ENCODE measurements at regions not wholly inside any gene's neighbourhood (a gene's known extent, or its start where the extent isn't known, plus 50 kb on each side); places are given as distances from the start of the nearest gene placed in this dataset.

DNA sequence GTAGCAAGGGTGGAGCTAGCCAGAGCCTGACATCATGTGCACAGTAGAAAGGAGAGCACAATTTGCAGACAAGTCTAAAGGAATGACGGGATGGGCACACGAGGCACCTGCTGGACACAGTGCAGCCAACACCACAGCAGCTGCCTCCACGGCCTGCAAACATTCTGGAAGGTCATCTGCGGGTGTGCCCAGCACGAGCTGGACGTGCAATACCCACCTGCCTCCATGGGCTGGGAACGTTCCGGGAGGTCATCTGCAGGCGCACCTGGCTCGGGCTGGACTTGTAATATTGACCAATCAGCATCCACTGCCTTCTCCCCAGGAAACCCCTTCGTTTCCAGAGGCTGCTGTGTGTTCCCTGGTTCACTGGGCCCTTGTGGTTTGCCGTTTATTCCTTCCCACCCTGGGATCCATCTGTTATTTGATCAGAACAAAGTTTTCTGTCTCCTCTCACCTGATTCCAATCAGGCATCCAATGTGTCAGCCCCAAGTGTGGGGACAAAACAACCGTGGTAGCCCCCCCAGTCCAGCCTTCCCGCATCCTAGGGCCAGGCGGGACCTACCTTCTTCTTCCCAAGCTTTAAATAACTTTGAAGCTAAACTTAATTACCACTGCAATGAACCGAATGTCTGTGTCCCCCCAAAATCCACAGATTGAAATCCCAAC is 243.4 kb upstream of the PPP2R2D start:
- no peaks in the 10 kb centered on the region for H3K9me3 ChIP-seq
- TF ChIP-seq, protein P1, sequence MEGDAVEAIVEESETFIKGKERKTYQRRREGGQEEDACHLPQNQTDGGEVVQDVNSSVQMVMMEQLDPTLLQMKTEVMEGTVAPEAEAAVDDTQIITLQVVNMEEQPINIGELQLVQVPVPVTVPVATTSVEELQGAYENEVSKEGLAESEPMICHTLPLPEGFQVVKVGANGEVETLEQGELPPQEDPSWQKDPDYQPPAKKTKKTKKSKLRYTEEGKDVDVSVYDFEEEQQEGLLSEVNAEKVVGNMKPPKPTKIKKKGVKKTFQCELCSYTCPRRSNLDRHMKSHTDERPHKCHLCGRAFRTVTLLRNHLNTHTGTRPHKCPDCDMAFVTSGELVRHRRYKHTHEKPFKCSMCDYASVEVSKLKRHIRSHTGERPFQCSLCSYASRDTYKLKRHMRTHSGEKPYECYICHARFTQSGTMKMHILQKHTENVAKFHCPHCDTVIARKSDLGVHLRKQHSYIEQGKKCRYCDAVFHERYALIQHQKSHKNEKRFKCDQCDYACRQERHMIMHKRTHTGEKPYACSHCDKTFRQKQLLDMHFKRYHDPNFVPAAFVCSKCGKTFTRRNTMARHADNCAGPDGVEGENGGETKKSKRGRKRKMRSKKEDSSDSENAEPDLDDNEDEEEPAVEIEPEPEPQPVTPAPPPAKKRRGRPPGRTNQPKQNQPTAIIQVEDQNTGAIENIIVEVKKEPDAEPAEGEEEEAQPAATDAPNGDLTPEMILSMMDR (IDR thresholded peaks at IDR 0.05; ENCODE audit: insufficient read depth in 1 of 2, low read depth in 1 of 2, low read length in 1 of 2, severe bottlenecking in 1 of 2, unreplicated experiment in 1 of 2), result no peak
- Mint-ChIP-seq H3K4me3 (ENCODE audit: unreplicated experiment) (no peak overlapping the region), H3K36me3 (ENCODE audit: insufficient read depth, unreplicated experiment) (no peaks in the 10 kb centered on the region), H3K27ac (ENCODE audit: unreplicated experiment) (no peak overlapping the region), H3K4me1 (ENCODE audit: low read depth, unreplicated experiment) (no peaks in the 10 kb centered on the region), H3K9me3 (ENCODE audit: unreplicated experiment) (no peaks in the 10 kb centered on the region), H3K27me3 (ENCODE audit: insufficient read depth, unreplicated experiment) (no peaks in the 10 kb centered on the region)
- no peak for DNase-seq
- ChIA-PET POLR2A (no interaction called here), CTCF (no interaction called here)
- intact Hi-C loops (cut with micrococcal nuclease; ENCODE audit: unreplicated experiment), result no loop called here
- H3K27me3 ChIP-seq (replicated peaks; ENCODE audit: control insufficient read depth, insufficient read depth, low read length), result no peaks in the 10 kb centered on the region
- no peak overlapping the region for H3K4me3 ChIP-seq (ENCODE audit: low read depth, low read length)
- BruUV-seq (replicated peaks), result no TSS peak
- no peaks in the 10 kb centered on the region for H3K36me3 ChIP-seq (ENCODE audit: control insufficient read depth, insufficient read depth, low read length)
- no peaks in the 10 kb centered on the region for H3K4me1 ChIP-seq

DNA sequence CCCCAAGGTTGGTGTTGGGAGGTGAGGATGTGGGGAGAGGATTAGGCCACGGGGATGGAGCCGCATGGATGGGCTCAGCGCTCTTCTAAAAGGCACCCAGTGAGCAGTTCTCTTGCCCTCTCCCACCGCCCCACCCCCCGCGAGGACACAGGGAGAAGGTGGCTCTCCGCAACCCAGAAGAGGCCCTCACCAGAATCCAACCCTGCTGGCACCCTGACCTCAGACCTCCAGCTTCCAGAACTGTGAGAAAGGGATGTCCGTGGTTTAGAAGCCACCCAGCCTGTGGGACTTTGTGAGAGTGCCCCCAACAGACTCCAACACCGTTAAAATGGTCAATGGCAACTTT is 242.8 kb upstream of the PPP2R2D start:
- TF ChIP-seq, protein P1 (IDR thresholded peaks at IDR 0.05; ENCODE audit: insufficient read depth in 1 of 2, low read depth in 1 of 2, low read length in 1 of 2, severe bottlenecking in 1 of 2, unreplicated experiment in 1 of 2), result no peak
- Histone ChIP-seq H3K27me3 (replicated peaks; ENCODE audit: control insufficient read depth, insufficient read depth, low read length) (no peaks in the 10 kb centered on the region), H3K36me3 (ENCODE audit: control insufficient read depth, insufficient read depth, low read length) (no peaks in the 10 kb centered on the region), H3K4me1 (no peaks in the 10 kb centered on the region), H3K4me3 (ENCODE audit: low read depth, low read length) (no peak overlapping the region), H3K9me3 (no peaks in the 10 kb centered on the region)
- no peaks in the 10 kb centered on the region for H3K36me3 Mint-ChIP-seq (ENCODE audit: insufficient read depth, unreplicated experiment)
- intact Hi-C loops (cut with micrococcal nuclease; ENCODE audit: unreplicated experiment), result no loop called here
- H3K9me3 Mint-ChIP-seq (ENCODE audit: unreplicated experiment), result no peaks in the 10 kb centered on the region
- H3K4me3 Mint-ChIP-seq (ENCODE audit: unreplicated experiment), result no peak overlapping the region
- no peak overlapping the region for H3K27ac Mint-ChIP-seq (ENCODE audit: unreplicated experiment)
- ChIA-PET CTCF (no interaction called here), POLR2A (no interaction called here)
- BruUV-seq (replicated peaks), result no TSS peak
- no peaks in the 10 kb centered on the region for H3K4me1 Mint-ChIP-seq (ENCODE audit: low read depth, unreplicated experiment)
- DNase-seq, result no peak
- no peaks in the 10 kb centered on the region for H3K27me3 Mint-ChIP-seq (ENCODE audit: insufficient read depth, unreplicated experiment)

DNA sequence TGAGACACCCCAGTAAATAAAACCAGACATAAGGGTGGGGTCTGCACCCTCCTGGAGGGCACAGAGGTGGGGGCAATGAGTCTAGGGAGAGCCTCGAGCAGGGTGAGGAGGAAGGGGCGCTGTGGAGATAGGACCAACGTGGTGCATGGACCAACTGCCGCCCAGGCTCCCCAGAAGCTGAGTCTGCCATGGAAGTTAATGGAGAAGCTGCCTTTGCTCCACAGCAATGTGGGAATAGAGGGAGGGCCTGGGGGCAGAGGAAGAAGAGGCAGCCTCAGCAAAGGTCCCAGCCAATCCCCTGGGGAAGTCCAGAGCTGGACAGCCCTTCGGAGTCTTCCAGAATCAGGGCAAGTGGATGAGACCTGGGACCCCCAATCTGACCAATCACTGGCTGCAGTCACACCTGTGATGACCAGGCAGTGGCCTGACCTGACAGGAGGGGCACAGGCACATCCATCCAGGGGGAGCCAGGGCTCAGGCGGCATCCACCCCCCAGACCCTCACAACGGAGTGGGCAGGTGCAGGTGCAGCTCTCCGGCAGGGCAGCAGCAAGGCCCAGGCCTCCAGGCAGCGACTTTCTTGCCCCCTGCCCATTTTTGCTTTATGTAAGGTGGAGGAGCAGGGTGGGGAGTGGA is 242.2 kb upstream of the PPP2R2D start:
- no peaks in the 10 kb centered on the region for H3K9me3 ChIP-seq
- H3K27me3 ChIP-seq (replicated peaks; ENCODE audit: control insufficient read depth, insufficient read depth, low read length), result no peaks in the 10 kb centered on the region
- H3K4me3 ChIP-seq (ENCODE audit: low read depth, low read length), result no peak overlapping the region
- CTCF ChIA-PET, result no interaction called here
- no TSS peak for BruUV-seq (replicated peaks)
- peak in 1 of 2 experiments; percentile 13 for DNase-seq
- H3K27me3 Mint-ChIP-seq (ENCODE audit: insufficient read depth, unreplicated experiment), result no peaks in the 10 kb centered on the region
- no peak overlapping the region for H3K4me3 Mint-ChIP-seq (ENCODE audit: unreplicated experiment)
- no peak overlapping the region for H3K27ac Mint-ChIP-seq (ENCODE audit: unreplicated experiment)
- TF ChIP-seq, protein P1 (IDR thresholded peaks at IDR 0.05; ENCODE audit: insufficient read depth in 1 of 2, low read depth in 1 of 2, low read length in 1 of 2, severe bottlenecking in 1 of 2, unreplicated experiment in 1 of 2), result no peak
- no peaks in the 10 kb centered on the region for H3K36me3 Mint-ChIP-seq (ENCODE audit: insufficient read depth, unreplicated experiment)
- no peaks in the 10 kb centered on the region for H3K4me1 ChIP-seq
- no peaks in the 10 kb centered on the region for H3K4me1 Mint-ChIP-seq (ENCODE audit: low read depth, unreplicated experiment)
- intact Hi-C loops (cut with micrococcal nuclease; ENCODE audit: unreplicated experiment), result no loop called here
- H3K9me3 Mint-ChIP-seq (ENCODE audit: unreplicated experiment), result peaks cover 4% of the 10 kb centered on the region
- POLR2A ChIA-PET, result no interaction called here
- no peaks in the 10 kb centered on the region for H3K36me3 ChIP-seq (ENCODE audit: control insufficient read depth, insufficient read depth, low read length)

Measured in Caco-2 (cell line).